GM12891 (cell line): ENCODE measurements at regions not wholly inside any gene's neighbourhood (a gene's known extent, or its start where the extent isn't known, plus 50 kb on each side); places are given as distances from the start of the nearest gene placed in this dataset.

ENCODE experiments used
- POLR2A ChIP-seq: IDR thresholded peaks from 2 replicates; pipeline ENCODE4 v1.6.1; 2011; ENCODE audit warnings: low read depth, low read length, control low read depth
- TAF1 ChIP-seq: IDR thresholded peaks from 2 replicates; pipeline ENCODE4 v1.6.1; 2011; ENCODE audit warnings: low read depth, low read length, control low read depth

DNA sequence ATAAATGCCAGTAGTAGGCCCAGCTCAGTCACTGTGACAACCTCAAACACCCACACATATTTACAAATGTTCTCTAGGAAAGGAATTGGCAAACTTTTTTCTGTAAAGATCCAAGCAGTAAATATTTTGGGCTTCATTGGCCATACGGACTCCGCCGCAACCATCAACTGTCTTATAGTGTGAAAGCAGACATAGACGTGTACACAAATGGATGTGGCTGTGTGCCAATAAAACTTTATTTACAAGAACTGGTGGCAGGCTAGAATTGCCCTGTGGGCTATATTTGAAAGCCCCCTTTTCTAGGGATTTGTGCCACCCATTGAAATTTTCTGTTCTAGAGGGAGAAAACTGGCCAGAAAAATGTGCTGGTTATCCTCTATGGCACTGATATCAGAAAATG, 683.8 kb upstream of the EEF2KMT start:
- TF ChIP-seq TAF1, result no peak
- TF ChIP-seq POLR2A, result no peak
